ENCODE measurements at regions not wholly inside any gene's neighbourhood (a gene's known extent, or its start where the extent isn't known, plus 50 kb on each side); places are given as distances from the start of the nearest gene placed in this dataset.

DNA sequence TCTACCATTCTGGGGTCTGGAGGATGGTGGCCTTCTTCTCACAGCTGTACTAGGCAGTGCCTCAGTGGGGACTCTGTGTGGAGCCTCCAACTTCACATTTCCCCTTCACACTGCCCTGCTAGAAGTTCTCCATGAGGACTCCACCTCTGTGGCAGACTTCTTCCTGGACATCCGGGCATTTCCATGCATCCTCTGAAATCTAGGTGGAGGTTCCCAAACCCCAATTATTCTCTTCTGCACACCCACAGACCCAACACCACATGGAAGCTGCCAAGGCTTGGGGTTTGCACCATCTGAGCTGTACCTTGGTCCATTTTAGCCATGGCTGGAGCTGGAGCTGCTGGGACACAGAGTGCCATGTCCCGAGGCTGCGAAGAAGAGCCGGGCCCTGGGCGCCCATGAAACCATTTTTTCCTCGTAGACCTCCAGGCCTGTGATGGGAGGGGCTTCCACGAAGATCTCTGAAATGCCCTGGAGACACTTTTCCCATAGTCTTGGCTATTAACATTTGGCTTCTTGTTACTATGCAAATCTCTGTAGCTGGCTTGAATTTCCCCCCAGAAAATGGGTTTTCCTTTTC, 170.5 kb downstream of the FOXD2 start:
- TF ChIP-seq CTCF (IDR thresholded peaks at IDR 0.05) (no peak), POLR2A (IDR thresholded peaks at IDR 0.05) (no peak)
